ENCODE measurements at regions not wholly inside any gene's neighbourhood (a gene's known extent, or its start where the extent isn't known, plus 50 kb on each side); places are given as distances from the start of the nearest gene placed in this dataset.

GRCh38 chr16:55263271-55264250, 60.4 kb upstream of the IRX6 start:
- TF ChIP-seq CTCF (IDR thresholded peaks at IDR 0.05), result no peak
- TF ChIP-seq POLR2AphosphoS5 (IDR thresholded peaks at IDR 0.05; ENCODE audit: insufficient read depth in 1 of 2, low read depth in 1 of 2), result no peak

Measured in vagina (tissue), 2 donors.